Right renal pelvis (tissue), 4 donors: ENCODE measurements at regions not wholly inside any gene's neighbourhood (a gene's known extent, or its start where the extent isn't known, plus 50 kb on each side); places are given as distances from the start of the nearest gene placed in this dataset.

Experiments
- DNase-seq, 4 donors: peaks; one replicate each; pipeline ENCODE4 v3.0.0-alpha.2; 2013; ENCODE audit warnings: low read depth in 4 of 4, low spot score in 3 of 4, missing footprints in 1 of 4

- no peak for DNase-seq
Measured at GRCh38 chr13:84927442-84928169, 871.6 kb downstream of the SLITRK6 start.

- no peak for DNase-seq
Measured at GRCh38 chr13:84925443-84925842, 873.8 kb downstream of the SLITRK6 start.

GRCh38 chr13:84923831-84924230 lies 875.4 kb downstream of the SLITRK6 start:
- peak in 1 of 4 donors; percentile 27 for DNase-seq

- peak in 2 of 4 donors; percentile 5 to 27 for DNase-seq
Measured at GRCh38 chr13:84917252-84917878, 881.9 kb downstream of the SLITRK6 start.

- no peak for DNase-seq
Measured at GRCh38 chr13:84912720-84913119, 886.5 kb downstream of the SLITRK6 start.

- DNase-seq = no peak
Measured at GRCh38 chr13:84910423-84910822, 888.8 kb downstream of the SLITRK6 start.

- DNase-seq = no peak
Measured at GRCh38 chr13:84903391-84903790, 895.8 kb downstream of the SLITRK6 start.

GRCh38 chr13:84902243-84902642 lies 897.0 kb downstream of the SLITRK6 start:
- no peak for DNase-seq

GRCh38 chr13:84896128-84896527 lies 903.1 kb downstream of the SLITRK6 start:
- DNase-seq = peak; percentile 40 to 60 (median 46)

GRCh38 chr13:84894749-84895148 lies 904.5 kb downstream of the SLITRK6 start:
- DNase-seq = no peak

GRCh38 chr13:84885868-84886267 lies 913.4 kb downstream of the SLITRK6 start:
- DNase-seq = no peak

- no peak for DNase-seq
Measured at GRCh38 chr13:84873951-84874350, 925.3 kb downstream of the SLITRK6 start.

GRCh38 chr13:84870190-84870589 lies 929.0 kb downstream of the SLITRK6 start:
- DNase-seq = no peak

- no peak for DNase-seq
Measured at GRCh38 chr13:84867246-84867645, 932.0 kb downstream of the SLITRK6 start.

GRCh38 chr13:84865783-84866221 lies 933.4 kb downstream of the SLITRK6 start:
- DNase-seq = peak in 3 of 4 donors; percentile 5 to 16 (median 5)

- no peak for DNase-seq
Measured at GRCh38 chr13:84864341-84864740, 934.9 kb downstream of the SLITRK6 start.

GRCh38 chr13:84847107-84847506 lies 952.1 kb downstream of the SLITRK6 start:
- no peak for DNase-seq

GRCh38 chr13:84845907-84846619 lies 953.2 kb downstream of the SLITRK6 start:
- no peak for DNase-seq

GRCh38 chr13:84844473-84844872 lies 954.7 kb downstream of the SLITRK6 start:
- no peak for DNase-seq

- no peak for DNase-seq
Measured at GRCh38 chr13:84843368-84843767, 955.9 kb downstream of the SLITRK6 start.

- no peak for DNase-seq
Measured at GRCh38 chr13:84834201-84834600, 951.9 kb upstream of the SLITRK1 start.
